Activated naive CD4-positive, alpha-beta T cell treated with anti-CD3 and anti-CD28 coated beads, Interleukin-2, amount 50 U/mL, for 24 hours (primary cell): ENCODE measurements at regions not wholly inside any gene's neighbourhood (a gene's known extent, or its start where the extent isn't known, plus 50 kb on each side); places are given as distances from the start of the nearest gene placed in this dataset.

Source experiments
- H3K27ac Mint-ChIP-seq: one replicate; pipeline ENCODE4 v1.8.0; 2021; ENCODE audit warnings: mild to moderate bottlenecking, mixed read lengths
- H3K27me3 Mint-ChIP-seq: one replicate; pipeline ENCODE4 v1.8.0; 2021; ENCODE audit warnings: mixed read lengths
- H3K36me3 Mint-ChIP-seq: one replicate; pipeline ENCODE4 v1.8.0; 2021; ENCODE audit warnings: mixed read lengths
- H3K4me1 Mint-ChIP-seq: one replicate; pipeline ENCODE4 v1.8.0; 2021; ENCODE audit warnings: mixed read lengths
- H3K4me3 Mint-ChIP-seq: one replicate; pipeline ENCODE4 v1.8.0; 2021; ENCODE audit warnings: mild to moderate bottlenecking, mixed read lengths
- H3K9me3 Mint-ChIP-seq: one replicate; pipeline ENCODE4 v1.8.0; 2021; ENCODE audit warnings: mixed read lengths

DNA sequence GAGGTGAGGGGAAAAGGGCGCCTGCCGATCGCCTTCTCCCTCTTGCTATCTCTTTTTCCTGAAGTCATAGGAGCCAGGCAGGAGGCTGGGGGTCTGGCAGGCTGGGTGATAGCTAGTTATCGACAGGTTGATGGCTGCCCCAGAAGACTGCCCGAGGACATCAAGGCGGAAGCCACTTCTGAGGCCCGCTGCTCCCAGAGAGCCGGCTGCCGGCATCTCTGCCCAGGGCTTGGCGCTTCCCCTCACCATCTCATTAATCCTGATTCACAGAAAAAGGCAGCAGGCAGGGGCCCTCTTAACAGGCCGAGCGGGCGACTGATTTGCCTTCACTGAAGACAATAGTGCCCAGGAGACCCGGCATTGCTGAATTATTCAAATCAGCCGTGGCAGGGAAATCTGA, 124.2 kb downstream of the MIAT start:
- Mint-ChIP-seq H3K27ac (no peak overlapping the region), H3K4me3 (no peak overlapping the region), H3K4me1 (no peaks in the 10 kb centered on the region), H3K27me3 (no peaks in the 10 kb centered on the region), H3K9me3 (no peaks in the 10 kb centered on the region), H3K36me3 (peaks cover 41% of the 10 kb centered on the region)

DNA sequence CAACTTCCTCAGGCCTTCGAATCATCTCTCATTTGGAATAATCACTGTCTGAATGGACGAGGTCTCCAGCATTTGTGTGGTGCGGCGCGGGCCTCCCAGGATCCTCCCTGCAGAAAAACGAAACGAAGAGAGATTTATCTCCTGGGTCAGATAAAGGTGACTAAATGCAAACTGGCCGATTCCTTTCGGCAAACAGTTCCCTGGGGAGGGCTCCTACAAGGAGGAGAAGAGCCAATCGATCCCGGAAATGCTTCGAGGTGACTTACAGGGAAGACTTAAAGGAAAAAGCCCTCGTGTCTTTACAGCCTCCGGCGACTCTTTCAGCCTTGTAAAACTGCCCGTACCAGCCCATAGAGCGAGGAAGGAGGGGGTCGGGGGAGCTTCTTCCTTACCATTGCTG, 126.5 kb downstream of the MIAT start:
- no peak overlapping the region for H3K27ac Mint-ChIP-seq
- H3K27me3 Mint-ChIP-seq = no peaks in the 10 kb centered on the region
- H3K36me3 Mint-ChIP-seq = peaks cover 34% of the 10 kb centered on the region
- H3K4me3 Mint-ChIP-seq = no peak overlapping the region
- no peaks in the 10 kb centered on the region for H3K4me1 Mint-ChIP-seq
- H3K9me3 Mint-ChIP-seq = no peaks in the 10 kb centered on the region

DNA sequence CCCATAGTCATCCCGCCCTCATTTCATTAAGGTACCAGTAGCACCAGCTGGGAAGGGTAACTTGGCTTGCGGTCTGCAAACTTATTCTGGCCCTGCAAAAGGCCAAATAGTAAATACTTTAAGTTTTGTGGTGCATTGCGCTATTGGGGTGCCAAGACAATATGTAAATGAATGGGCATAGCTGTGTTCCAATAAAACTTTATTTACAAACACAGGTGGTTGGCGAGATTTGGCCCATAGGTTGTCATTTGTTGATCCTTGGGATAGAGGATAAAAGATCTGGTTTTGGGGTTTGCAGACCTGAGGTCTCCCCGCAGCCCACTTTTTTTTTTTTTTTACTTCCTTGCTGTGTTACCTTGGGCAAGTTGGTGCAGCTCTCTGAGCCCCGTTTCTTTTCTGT, 127.4 kb downstream of the MIAT start:
- Mint-ChIP-seq H3K4me1 (no peaks in the 10 kb centered on the region), H3K9me3 (no peaks in the 10 kb centered on the region), H3K27ac (no peak overlapping the region), H3K4me3 (no peak overlapping the region), H3K27me3 (no peaks in the 10 kb centered on the region), H3K36me3 (peaks cover 30% of the 10 kb centered on the region)

DNA sequence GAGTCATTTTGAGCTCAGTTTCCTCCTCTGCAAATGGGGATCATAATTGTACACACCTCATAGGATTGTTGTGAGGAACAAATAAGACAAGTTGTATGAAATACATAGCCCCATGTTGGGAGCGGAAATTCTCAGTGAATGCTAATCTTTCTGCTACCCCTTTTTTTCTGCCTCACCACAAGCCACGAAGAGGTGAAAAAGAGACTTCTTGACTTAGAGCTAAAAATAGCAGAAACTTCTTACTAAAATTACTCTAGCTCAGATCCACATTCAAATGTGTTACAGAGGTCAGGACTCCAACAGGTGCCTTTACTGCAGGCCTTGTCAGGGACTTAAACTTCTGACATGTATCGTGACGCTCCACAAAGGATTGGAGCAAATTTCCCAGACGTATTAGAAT, 128.5 kb downstream of the MIAT start:
- H3K27ac Mint-ChIP-seq = no peak overlapping the region
- H3K27me3 Mint-ChIP-seq = no peaks in the 10 kb centered on the region
- H3K36me3 Mint-ChIP-seq = peaks cover 35% of the 10 kb centered on the region
- no peaks in the 10 kb centered on the region for H3K4me1 Mint-ChIP-seq
- H3K9me3 Mint-ChIP-seq = no peaks in the 10 kb centered on the region
- H3K4me3 Mint-ChIP-seq = no peak overlapping the region

DNA sequence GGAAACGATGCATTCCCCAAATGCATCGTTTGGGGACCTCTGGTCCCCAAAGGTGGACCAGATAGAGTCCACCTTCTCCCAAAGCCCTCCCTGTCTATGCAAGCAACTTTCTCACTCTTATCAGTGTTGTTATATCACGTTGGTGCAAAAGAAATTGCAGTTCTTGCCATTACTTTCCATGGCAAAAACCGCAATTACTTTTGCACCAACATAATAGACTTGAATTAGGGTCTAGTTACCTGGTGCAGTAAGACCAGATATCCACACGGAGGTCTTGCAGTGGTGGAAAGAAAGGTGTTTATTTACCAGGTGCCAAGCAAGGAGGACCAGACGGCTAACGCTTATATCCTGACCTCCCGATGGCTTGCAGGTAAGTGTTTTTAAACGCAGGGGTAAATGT, 129.0 kb downstream of the MIAT start:
- Mint-ChIP-seq H3K27ac (no peak overlapping the region), H3K4me3 (no peak overlapping the region), H3K9me3 (no peaks in the 10 kb centered on the region), H3K4me1 (no peaks in the 10 kb centered on the region), H3K36me3 (peaks cover 36% of the 10 kb centered on the region), H3K27me3 (no peaks in the 10 kb centered on the region)

DNA sequence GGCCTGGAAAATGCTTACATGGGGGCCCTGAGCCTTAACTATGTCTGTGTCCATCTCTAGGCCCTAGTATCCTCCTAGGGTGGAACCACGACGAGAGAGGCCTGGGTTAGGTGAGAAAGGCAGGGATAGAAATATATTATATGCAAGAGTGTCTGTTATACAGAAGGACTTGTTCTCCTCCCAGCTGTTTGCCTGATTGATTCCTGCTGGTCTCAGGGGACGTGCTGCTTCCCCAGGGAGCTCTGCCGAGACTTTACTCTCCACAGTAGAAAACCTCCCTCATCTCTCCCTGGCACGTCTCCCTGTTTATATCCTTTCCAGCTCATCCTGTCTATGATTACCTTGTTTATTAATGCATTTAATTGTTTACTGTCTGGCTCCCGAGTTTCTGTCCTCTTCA, 132.6 kb downstream of the MIAT start:
- Mint-ChIP-seq H3K4me3 (no peak overlapping the region), H3K9me3 (no peaks in the 10 kb centered on the region), H3K36me3 (peaks cover 46% of the 10 kb centered on the region), H3K27me3 (no peaks in the 10 kb centered on the region), H3K27ac (no peak overlapping the region), H3K4me1 (no peaks in the 10 kb centered on the region)

DNA sequence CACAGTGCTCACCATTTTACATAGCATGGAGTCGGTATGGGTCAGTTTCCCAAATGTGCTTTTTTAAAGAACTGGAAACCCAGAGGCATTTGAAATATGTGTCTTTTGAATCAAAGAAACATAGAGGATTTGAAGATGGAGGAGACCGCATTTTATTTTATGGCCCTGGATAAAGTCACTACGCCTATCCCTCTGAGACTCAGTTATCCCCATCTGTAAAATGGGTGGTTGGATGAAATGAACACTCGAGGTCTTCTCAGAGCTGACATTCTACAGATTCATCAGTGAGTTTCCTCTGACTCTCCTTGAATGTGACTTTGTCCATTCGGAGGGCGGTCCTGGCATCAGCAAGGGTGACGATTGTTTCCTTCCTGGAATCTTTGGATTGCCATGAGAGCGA, 135.1 kb downstream of the MIAT start:
- Mint-ChIP-seq H3K4me1 (no peaks in the 10 kb centered on the region), H3K27ac (no peak overlapping the region), H3K4me3 (no peak overlapping the region), H3K36me3 (peaks cover 43% of the 10 kb centered on the region), H3K9me3 (no peaks in the 10 kb centered on the region), H3K27me3 (no peaks in the 10 kb centered on the region)

DNA sequence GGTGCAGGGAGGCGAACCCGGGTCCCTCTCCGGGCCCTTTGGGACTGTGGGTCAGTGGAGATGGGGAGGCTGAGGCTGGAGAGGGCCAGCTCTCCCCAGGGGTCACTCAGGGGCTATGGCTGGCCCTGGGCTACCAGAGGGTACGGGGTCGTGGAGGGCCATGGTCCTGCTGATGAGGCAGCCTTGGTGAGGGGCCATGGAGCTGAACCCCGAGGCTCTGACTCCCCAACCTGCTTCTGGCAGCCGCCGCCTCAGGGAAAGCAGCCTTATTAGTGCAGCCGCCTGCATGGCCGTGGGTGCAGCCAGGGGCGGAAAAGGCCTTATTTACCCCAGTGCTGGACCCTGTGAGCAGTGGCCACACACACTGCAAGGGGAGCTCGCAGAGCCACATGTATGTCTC, 139.4 kb downstream of the MIAT start:
- no peak overlapping the region for H3K4me3 Mint-ChIP-seq
- H3K4me1 Mint-ChIP-seq = no peaks in the 10 kb centered on the region
- H3K9me3 Mint-ChIP-seq = no peaks in the 10 kb centered on the region
- no peaks in the 10 kb centered on the region for H3K27me3 Mint-ChIP-seq
- no peak overlapping the region for H3K27ac Mint-ChIP-seq
- peaks cover 26% of the 10 kb centered on the region for H3K36me3 Mint-ChIP-seq

DNA sequence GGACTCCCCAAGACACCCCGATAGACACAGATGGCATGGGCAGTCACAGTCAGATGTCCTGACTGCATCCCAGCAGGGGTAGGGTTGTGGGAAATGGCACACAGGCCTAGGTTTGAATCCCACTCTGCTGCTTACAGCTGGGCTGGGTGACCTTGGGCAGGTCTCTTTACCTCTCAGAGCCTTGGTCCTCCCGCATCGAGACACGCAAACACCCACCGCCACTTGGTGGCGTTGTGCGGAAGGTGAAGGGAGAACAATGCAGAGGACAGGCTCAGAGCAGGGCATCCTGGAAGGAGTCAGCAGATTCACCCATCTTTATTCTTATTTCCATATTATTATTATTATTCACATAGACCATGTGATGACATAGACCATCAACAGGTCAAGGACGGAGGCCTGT, 140.5 kb downstream of the MIAT start:
- H3K4me1 Mint-ChIP-seq = no peaks in the 10 kb centered on the region
- peaks cover 21% of the 10 kb centered on the region for H3K36me3 Mint-ChIP-seq
- H3K4me3 Mint-ChIP-seq = no peak overlapping the region
- no peaks in the 10 kb centered on the region for H3K9me3 Mint-ChIP-seq
- H3K27ac Mint-ChIP-seq = no peak overlapping the region
- H3K27me3 Mint-ChIP-seq = no peaks in the 10 kb centered on the region

DNA sequence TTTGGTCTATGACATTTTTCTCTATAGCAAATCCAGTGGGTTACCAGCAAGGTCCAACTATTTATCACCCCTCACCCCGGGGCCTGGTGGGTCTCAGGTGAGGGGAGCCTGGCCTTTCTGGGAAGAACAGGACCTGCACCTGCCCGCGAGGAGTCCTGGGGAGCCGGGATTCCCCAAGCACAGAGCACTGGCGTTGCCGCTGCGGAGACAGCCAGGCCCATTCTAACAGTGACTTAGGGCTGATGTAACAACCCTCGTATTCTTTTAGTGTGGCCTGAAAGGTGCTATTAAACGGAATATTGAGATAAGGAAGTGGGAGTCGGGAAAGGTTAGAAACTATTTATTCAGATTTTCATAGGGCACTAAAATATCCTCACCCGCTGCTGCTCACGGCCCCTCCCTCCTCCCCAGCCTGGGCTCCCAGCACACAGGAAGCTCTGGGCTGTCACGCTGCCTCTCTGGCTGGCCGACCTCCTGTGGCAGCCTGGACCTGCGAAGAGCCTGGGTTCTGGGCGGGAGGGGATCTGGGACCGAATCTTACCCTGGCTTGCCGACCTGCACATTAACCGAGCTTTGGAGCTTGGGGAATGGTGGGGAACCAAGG, 141.2 kb downstream of the MIAT start:
- Mint-ChIP-seq H3K4me3 (no peak overlapping the region), H3K27ac (no peak overlapping the region), H3K36me3 (peaks cover 14% of the 10 kb centered on the region), H3K27me3 (no peaks in the 10 kb centered on the region), H3K9me3 (no peaks in the 10 kb centered on the region), H3K4me1 (no peaks in the 10 kb centered on the region)

DNA sequence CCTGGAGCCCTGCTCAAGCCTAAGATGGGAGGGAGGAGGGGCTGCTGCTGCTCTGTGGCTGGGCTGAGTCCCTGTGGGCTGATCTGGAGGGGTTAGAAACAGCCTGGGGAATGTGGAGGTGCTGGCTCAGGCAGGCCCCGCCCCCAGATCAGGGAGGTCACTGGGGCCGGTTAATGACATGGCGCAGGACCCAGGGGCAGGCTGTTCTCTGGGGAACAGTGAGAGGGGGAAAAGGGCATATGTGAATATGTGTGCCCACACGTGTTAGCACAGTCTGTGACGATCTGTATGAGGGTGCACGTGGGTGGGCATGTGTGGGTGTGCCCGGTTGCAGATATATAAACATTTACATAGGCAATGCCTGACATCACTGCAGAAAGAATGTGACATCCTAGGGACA, 143.5 kb downstream of the MIAT start:
- Mint-ChIP-seq H3K4me1 (no peaks in the 10 kb centered on the region), H3K27me3 (no peaks in the 10 kb centered on the region), H3K4me3 (no peak overlapping the region), H3K9me3 (no peaks in the 10 kb centered on the region), H3K27ac (no peak overlapping the region), H3K36me3 (peaks cover 8% of the 10 kb centered on the region)

DNA sequence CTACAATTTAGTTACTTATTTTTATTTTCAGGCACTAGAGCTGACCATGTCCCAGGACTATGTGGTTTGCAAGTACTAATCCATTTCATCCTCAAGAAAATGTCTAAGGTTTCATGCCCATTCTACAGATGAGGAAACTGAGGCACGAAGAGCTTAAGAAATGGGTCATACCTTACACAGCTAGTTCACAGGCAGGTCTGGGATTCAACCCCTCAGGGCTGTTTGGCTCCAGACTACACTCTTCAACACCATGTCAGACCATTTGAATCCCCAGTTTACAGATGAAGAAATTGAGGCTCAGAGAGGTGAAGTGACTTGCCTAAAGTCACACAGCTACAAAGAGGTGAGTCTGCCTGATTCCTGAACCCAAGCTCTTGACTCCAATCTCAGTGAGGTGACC, 144.1 kb downstream of the MIAT start:
- Mint-ChIP-seq H3K4me3 (no peak overlapping the region), H3K27me3 (no peaks in the 10 kb centered on the region), H3K27ac (no peak overlapping the region), H3K4me1 (no peaks in the 10 kb centered on the region), H3K9me3 (no peaks in the 10 kb centered on the region), H3K36me3 (peaks cover 8% of the 10 kb centered on the region)

DNA sequence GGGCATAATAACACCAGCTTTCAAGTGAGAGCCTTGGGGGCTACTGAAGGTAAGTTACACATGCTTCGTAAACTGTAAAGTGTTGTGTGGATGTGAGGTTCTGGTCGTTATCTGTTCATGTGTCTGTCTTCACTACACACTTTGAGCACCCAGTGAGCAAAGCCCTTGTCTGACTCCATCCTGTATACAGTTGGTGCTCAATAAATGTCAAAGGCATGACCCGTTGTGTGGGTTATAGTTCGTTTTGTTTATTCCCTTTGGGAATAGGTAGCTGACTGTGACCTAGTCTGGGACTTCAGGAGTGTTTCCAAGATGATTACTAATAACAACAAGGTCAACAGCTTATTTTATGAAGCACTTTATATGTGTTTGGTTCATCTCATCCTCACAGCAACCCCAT, 146.9 kb downstream of the MIAT start:
- Mint-ChIP-seq H3K4me3 (no peak overlapping the region), H3K27ac (no peak overlapping the region), H3K9me3 (no peaks in the 10 kb centered on the region), H3K36me3 (peaks cover 8% of the 10 kb centered on the region), H3K27me3 (no peaks in the 10 kb centered on the region), H3K4me1 (no peaks in the 10 kb centered on the region)

DNA sequence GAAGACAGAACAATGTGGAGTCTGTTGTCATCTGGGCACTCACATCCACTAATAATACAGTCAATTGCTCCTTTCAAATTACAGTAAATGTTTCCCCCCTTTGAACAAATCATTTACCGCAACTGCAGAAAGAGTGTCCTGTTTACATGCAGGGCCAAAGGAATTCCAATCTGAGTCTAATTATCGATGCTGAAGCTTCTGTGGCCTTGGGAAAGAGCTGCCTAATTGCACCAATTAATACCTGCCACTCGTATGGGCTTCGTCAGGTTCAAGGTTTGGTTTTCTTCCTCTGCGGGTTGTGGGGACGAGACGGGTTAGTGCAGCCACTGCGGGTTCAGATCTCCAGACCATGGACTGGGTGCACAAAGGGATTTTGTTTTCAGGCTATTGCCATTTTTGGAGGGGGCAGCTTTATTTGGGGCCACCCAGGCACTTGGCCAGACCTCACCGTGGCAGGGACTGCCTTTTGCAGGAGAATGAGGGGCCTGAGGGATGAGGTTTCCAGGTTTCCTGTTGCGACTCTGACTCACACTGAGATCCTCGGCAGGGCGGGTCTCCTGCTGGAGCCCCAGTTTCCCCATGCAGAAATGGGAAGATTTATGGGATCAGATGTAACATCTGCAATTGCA, 147.6 kb downstream of the MIAT start:
- no peak overlapping the region for H3K27ac Mint-ChIP-seq
- H3K4me1 Mint-ChIP-seq = no peaks in the 10 kb centered on the region
- no peak overlapping the region for H3K4me3 Mint-ChIP-seq
- H3K36me3 Mint-ChIP-seq = peaks cover 9% of the 10 kb centered on the region
- no peaks in the 10 kb centered on the region for H3K27me3 Mint-ChIP-seq
- no peaks in the 10 kb centered on the region for H3K9me3 Mint-ChIP-seq

DNA sequence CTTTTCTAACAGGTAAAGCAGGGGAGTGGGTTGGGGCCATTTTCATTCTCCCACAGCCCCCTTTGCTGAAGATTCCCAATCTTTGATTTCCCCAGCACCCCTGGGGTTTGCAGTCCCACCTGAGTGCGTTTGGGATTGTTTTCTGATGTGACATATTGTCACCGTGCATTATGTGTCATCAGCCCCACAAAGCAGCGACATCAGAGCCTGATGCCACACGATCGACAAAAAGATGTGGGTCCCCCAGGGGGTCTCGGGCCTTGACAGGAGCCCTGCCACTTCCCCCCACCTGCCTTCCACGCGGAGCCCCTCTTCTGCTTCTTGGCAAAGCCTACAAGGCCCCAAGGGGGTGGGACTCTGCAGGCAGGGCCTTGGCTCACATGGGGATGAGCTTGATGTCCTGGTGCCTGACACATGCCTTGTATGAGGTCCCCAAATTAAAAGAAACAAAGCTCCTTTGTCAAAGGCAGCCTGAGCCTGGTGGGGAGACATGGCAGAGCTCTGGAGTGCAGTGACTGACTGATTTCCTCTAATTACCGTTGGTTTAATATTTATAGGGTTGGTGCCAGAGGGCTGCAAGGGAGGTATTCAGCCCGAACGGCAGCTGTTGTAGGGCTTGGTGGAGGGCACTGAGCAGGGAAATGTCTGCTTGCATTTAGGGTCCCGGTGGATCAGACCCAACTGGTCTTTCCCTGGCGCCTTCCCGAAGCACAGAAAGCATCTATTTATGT, 149.2 kb downstream of the MIAT start:
- Mint-ChIP-seq H3K27me3 (no peaks in the 10 kb centered on the region), H3K27ac (no peak overlapping the region), H3K36me3 (peaks cover 13% of the 10 kb centered on the region), H3K4me1 (no peaks in the 10 kb centered on the region), H3K9me3 (no peaks in the 10 kb centered on the region), H3K4me3 (no peak overlapping the region)

DNA sequence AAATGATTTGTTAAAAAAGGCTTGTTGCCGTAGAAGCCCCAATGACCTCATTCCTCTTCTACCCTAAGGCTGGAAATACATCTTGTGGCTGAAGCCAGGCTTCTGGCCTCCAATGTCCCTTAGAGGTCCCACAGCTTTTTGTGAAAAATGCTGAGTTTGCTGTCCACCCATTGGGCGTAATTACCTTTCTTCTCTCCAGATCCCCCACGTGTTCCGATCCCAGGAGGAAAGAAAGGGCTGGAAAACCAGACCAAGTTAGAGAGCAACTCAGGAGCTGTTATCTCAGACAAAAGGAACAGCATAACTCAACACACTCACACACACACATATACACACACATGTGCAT, 154.2 kb downstream of the MIAT start:
- Mint-ChIP-seq H3K4me3 (no peak overlapping the region), H3K27ac (no peak overlapping the region), H3K4me1 (no peaks in the 10 kb centered on the region), H3K36me3 (peaks cover 30% of the 10 kb centered on the region), H3K9me3 (no peaks in the 10 kb centered on the region), H3K27me3 (no peaks in the 10 kb centered on the region)

DNA sequence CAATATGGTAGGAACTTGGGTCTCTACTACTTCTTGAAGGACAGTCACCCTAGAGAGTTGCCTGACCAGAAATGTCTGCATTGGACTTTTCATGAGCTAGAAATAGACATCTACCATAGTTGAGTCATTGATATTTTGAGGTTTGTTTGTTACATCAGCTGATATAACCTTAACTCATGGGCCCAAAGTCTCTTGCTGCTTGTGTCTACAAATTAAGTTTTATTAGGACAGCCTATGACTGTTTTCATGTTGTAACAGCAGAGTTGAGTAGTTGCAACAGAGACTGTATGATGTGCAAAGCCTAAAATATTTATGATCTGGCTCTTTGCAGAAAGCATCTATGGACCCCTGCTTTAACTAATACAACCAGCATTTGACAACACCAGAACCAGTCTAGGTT, 155.3 kb downstream of the MIAT start:
- no peak overlapping the region for H3K4me3 Mint-ChIP-seq
- H3K9me3 Mint-ChIP-seq = no peaks in the 10 kb centered on the region
- no peaks in the 10 kb centered on the region for H3K27me3 Mint-ChIP-seq
- H3K36me3 Mint-ChIP-seq = peaks cover 35% of the 10 kb centered on the region
- no peaks in the 10 kb centered on the region for H3K4me1 Mint-ChIP-seq
- no peak overlapping the region for H3K27ac Mint-ChIP-seq
